Stimulated activated CD8-positive, alpha-beta memory T cell treated with anti-CD3 and anti-CD28 coated beads, Interleukin-4, amount 100 ng/mL, for 48 hours (primary cell): ENCODE measurements at regions not wholly inside any gene's neighbourhood (a gene's known extent, or its start where the extent isn't known, plus 50 kb on each side); places are given as distances from the start of the nearest gene placed in this dataset.
A peak's percentile ranks its signal among the peaks of the same experiment; 100 is the strongest.
"Not testable (repeated sequence)": the region's sequence is repeated elsewhere in the genome, so short reads cannot be mapped to it uniquely, and the experiment has no call there.

Source experiments
- DNase-seq: peaks from one replicate; pipeline ENCODE4 v3.0.0-alpha.2; 2020

GRCh38 chr16:27600381-27600780, 50.4 kb downstream of the KATNIP start:
- DNase-seq: no peak

DNA sequence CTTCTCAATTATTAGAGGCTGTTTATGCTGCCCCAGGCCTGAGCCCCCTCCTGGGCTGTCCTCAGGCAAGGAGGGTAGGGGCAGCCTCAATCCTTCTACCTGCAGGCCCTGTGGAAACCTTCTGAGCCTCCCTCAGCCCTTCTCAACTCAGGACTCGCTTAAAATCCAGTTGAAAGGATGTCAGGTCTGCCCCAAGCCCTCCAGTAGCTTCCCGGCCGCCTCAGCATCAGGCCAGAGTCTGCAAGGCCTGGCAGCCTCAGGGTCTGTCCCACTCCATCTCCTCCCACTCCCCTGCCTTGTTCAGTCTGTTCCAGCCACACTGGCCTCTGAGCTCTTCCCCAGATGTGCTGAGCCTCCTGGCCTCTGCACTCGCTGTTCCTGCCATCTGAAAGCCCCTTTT, 52.2 kb downstream of the KATNIP start:
- DNase-seq: no peak

GRCh38 chr16:27605500-27606106, 55.7 kb downstream of the KATNIP start:
- peak; percentile 25 for DNase-seq

DNA sequence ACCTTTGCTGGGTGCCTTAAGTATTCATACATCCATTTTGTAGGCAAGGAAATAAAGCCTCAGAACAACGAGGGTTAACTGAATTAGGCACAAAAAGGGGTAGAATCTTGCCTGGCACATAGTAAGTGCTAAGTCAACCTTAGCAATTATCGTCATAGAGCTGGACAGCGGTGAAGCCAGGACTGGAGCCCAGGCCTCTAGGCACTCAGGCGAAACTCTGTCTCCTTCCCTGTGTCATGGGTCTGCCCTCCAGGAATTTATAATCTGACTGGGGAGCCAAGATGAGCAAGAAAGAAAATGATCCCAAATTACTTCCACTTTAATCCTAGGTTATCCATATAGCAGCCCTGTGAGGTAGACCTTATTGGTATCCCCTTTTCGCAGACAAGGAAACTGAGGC, 61.4 kb downstream of the KATNIP start:
- no peak for DNase-seq

DNA sequence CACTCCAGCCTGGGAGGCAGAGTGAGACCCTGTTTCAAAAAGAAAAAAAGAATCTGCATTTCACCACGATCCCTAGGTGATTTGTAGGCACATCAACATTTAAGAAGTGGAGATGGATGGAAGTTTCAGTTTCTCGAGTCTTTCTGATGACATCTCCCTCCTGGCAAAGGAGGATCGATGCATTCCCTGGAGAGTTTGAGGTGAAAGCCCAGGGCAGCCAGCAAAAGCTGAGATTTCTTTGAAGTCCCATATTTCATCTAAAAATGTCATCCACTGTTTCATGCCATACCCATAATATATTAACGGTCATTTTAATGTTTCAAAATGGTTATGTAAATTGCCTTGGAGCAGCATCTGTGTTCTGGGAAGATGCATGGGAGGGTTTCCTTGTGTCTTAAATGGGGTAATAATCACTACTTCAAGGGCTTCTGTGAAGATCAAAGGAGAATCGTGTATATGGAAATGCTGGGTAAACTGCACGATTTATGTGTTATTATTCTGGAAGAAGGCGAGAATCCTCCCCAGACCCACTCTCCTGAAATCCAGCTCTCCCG, 63.4 kb downstream of the KATNIP start:
- DNase-seq: no peak

DNA sequence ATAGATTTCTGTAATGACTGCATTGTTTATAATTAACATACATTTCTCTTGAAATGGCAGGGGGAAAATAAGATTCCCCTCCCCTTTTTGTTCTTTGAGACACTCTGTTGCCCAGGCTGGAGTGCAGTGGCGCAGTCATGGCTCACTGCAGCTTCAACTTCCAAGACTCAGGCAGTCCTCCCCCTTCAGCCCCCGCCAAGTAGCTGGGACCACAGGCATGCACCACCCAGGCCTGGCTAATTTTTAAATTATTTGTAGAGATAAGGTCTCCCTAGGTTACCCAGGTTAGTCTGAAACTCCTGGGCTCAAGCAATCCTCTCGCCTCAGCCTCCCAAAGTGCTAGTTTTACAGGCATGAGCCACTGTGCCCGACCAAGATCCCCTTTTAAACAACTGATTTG, 67.7 kb downstream of the KATNIP start:
- no peak for DNase-seq

DNA sequence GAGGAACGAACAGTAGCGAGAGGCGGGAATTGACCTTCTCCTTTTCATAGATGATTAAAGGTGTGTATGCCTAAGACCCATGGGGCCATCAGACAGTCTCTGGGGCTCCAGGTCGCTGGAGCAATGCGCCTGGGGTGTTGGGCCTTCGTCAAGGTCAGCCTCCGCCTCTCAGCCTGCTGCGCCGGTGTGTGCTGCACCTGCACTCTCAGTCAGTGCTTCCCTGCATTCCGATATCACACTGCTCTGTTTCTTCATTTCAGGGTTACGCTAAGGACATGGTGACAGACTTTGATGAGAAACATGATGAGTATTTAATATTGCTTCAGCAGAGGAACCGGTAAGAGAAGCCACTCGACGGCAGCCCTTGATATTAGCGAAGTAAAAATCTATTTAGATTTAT, 68.2 kb downstream of the KATNIP start:
- DNase-seq: no peak

GRCh38 chr16:27618606-27619327, 68.8 kb downstream of the KATNIP start:
- no peak for DNase-seq

DNA sequence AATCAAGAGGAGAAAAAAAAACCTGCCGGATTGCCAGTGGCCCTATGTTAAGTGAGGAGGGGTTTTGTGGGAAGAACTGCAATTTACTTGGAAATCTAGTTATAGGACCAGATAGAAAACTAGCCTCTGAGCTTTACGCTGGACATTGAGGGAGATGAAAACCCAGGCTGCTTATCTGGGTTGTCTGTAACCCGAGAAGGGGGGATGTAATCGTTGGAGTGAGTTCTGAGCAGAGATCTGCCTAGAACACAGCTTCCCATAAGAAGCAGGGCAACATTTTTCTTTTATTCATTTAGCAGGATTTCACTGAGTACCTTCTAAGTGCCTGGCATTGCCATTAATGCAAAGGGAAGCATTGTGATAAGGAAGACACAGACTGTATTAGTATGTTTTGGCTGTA, 70.6 kb downstream of the KATNIP start:
- DNase-seq: no peak

- DNase-seq: no peak
Observed at GRCh38 chr16:27624154-27625049, 74.5 kb downstream of the KATNIP start.

GRCh38 chr16:27625050-27625697, 75.2 kb downstream of the KATNIP start:
- no peak for DNase-seq

- no peak for DNase-seq
Observed at GRCh38 chr16:27627136-27627535, 77.2 kb downstream of the KATNIP start.

DNA sequence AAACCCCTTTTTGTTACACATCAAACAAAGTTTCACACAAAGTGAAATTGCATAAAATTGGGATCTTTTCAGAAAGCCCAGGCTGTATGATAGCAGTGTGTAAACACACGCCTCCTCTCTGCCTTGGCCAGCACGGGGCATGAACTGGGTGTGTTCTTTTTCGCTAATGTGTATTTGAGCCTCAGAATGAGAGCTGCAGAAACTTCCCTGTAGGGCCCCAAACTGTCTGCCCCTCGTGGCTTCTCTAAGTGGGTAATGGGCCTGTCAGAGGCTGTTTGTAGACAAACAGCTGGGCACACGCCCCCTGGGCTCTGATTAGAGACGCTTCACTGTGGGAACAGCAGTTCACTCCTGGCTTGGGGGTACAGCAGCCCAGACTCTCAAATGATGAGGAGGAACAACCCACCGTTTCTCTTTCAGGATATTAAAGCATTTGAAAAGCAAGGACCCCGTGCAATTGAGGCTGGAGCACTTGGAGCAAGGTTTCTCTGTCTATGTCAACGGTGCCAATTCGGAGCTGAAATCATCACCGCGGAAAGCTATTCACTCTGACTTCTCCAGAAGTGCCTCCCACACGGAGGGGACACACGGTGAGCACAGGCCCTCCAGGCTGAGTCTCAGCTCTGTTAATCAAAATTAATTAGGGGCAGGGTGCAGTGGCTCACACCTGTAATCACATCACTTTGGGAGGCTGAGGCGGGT, 78.4 kb downstream of the KATNIP start:
- no peak for DNase-seq

DNA sequence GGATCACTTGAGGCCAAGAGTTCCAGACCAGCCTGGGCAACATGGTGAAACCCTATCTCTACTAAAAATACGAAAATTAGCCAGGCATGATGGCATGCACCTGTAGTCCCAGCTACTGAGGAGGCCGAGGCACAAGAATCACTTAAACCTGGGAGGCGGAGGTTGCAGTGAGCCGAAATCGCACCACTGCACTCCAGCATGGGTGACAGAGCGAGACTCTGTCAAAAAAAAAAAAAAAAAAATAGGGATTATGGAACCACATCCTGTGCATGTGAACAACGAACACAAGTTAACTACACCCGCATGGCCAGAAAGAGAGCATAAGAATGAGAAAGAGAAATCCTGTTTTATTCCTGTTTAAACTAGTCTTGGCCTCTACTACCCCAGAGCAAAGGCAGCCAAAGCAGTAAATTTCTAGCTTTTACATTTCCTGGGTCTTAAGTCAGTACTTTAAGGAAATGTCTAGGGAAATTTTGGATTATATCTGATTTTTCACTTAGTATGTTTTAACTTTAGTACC, 79.1 kb downstream of the KATNIP start:
- not testable (repeated sequence) for DNase-seq

DNA sequence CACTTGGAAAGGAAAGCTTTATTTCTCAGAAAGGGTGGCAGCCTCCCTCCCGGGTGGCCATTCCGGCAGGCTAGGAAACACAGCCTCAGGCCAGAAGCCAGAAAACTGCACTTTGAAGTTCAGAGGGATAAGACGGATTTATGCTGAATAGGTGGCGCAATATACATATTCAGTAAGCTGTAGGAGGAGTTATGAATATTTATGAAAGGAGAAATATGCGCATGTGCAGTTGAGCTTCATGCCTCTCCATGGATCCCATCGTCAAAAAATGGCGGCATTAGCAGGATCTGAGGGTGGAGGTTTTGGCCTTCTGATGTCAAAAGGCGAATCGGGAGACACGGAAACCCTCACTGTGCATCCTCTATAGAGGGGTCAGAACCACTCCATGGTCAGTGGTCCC, 82.3 kb downstream of the KATNIP start:
- DNase-seq: no peak

GRCh38 chr16:27633221-27633620, 83.3 kb downstream of the KATNIP start:
- no peak for DNase-seq

- no peak for DNase-seq
Observed at GRCh38 chr16:27633721-27634120, 83.8 kb downstream of the KATNIP start.

DNA sequence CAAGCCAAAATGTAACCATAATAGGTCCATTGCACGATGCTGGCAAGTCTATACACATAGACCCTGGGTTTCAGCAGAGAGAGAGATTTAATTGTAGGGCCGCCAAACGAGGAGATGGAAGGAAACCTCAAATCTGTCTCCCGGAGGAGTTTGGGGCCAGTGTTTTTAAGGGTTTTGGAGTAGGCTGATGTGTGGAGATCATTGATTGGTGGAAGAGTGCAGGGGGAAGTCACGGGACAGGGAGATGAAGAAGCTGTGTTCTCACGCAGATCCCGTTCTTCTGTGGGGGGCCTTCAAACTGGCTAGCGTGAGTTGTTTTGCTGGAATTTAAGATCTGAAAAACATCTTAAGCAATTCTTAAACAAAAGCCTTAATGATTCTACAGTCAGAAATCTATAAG, 84.8 kb downstream of the KATNIP start:
- no peak for DNase-seq

- no peak for DNase-seq
Observed at GRCh38 chr16:27636453-27637240, 86.7 kb downstream of the KATNIP start.

GRCh38 chr16:27638833-27639560, 89.1 kb downstream of the KATNIP start:
- no peak for DNase-seq
